Activated CD8-positive, alpha-beta memory T cell treated with anti-CD3 and anti-CD28 coated beads for 48 hours (primary cell): ENCODE measurements at regions not wholly inside any gene's neighbourhood (a gene's known extent, or its start where the extent isn't known, plus 50 kb on each side); places are given as distances from the start of the nearest gene placed in this dataset.
"Not testable (repeated sequence)": the region's sequence is repeated elsewhere in the genome, so short reads cannot be mapped to it uniquely, and the experiment has no call there.

ENCODE experiments used
- DNase-seq, 3 experiments: peaks; one replicate each; pipeline ENCODE4 v3.0.0-alpha.2; 2020; ENCODE audit warnings: low read depth in 2 of 3, low spot score in 2 of 3

- DNase-seq, result no peak
These were observed 68.7 kb upstream of the PRR23C start for GRCh38 chr3:139113231-139113992.

- DNase-seq, result no peak
These were observed 69.3 kb upstream of the PRR23C start for GRCh38 chr3:139113993-139114375.

- not testable (repeated sequence) for DNase-seq
These were observed 71.9 kb upstream of the PRR23C start for GRCh38 chr3:139116631-139117030.

- DNase-seq, result no peak
These were observed 72.5 kb upstream of the PRR23C start for GRCh38 chr3:139117136-139117675.

- no peak for DNase-seq
These were observed 73.4 kb upstream of the PRR23C start for GRCh38 chr3:139117883-139118760.

- DNase-seq, result no peak
These were observed 74.1 kb upstream of the PRR23C start for GRCh38 chr3:139118835-139119234.

GRCh38 chr3:139119331-139120025 lies 74.8 kb upstream of the PRR23C start:
- DNase-seq, result no peak

GRCh38 chr3:139120086-139121056 lies 75.7 kb upstream of the PRR23C start:
- no peak for DNase-seq

- no peak for DNase-seq
These were observed 77.0 kb upstream of the PRR23C start for GRCh38 chr3:139121513-139122220.

GRCh38 chr3:139122221-139122581 lies 77.5 kb upstream of the PRR23C start:
- no peak for DNase-seq

GRCh38 chr3:139122612-139123011 lies 77.9 kb upstream of the PRR23C start:
- no peak for DNase-seq

- no peak for DNase-seq
These were observed 78.8 kb upstream of the PRR23C start for GRCh38 chr3:139123377-139124095.

- no peak for DNase-seq
These were observed 79.5 kb upstream of the PRR23C start for GRCh38 chr3:139124197-139124596.

GRCh38 chr3:139127101-139127500 lies 82.4 kb upstream of the PRR23C start:
- DNase-seq, result no peak

GRCh38 chr3:139127629-139128028 lies 82.9 kb upstream of the PRR23C start:
- not testable (repeated sequence) for DNase-seq

GRCh38 chr3:139128803-139129202 lies 84.1 kb upstream of the PRR23C start:
- DNase-seq, result no peak

GRCh38 chr3:139129892-139130291 lies 85.2 kb upstream of the PRR23C start:
- no peak for DNase-seq

- DNase-seq, result no peak
These were observed 85.9 kb upstream of the PRR23C start for GRCh38 chr3:139130390-139131140.
